Stimulated activated CD8-positive, alpha-beta memory T cell treated with anti-CD3 and anti-CD28 coated beads, Interleukin-4, amount 100 ng/mL, for 1 hour (primary cell): ENCODE measurements at regions not wholly inside any gene's neighbourhood (a gene's known extent, or its start where the extent isn't known, plus 50 kb on each side); places are given as distances from the start of the nearest gene placed in this dataset.
"Not testable (repeated sequence)": the region's sequence is repeated elsewhere in the genome, so short reads cannot be mapped to it uniquely, and the experiment has no call there.

ENCODE experiments used
- DNase-seq, 2 donors: peaks; one replicate each; pipeline ENCODE4 v3.0.0-alpha.2; 2020; ENCODE audit warnings: low read depth in 2 of 2, low spot score in 1 of 2

GRCh38 chr6:135647521-135647920 lies 150.0 kb upstream of the AHI1 start:
- no peak for DNase-seq

GRCh38 chr6:135651964-135652755 lies 154.6 kb upstream of the AHI1 start:
- DNase-seq: no peak

GRCh38 chr6:135655055-135655454 lies 157.5 kb upstream of the AHI1 start:
- no peak for DNase-seq

GRCh38 chr6:135657207-135657606 lies 159.7 kb upstream of the AHI1 start:
- no peak for DNase-seq

- DNase-seq: no peak
Observed at GRCh38 chr6:135658481-135658880, 160.9 kb upstream of the AHI1 start.

- no peak for DNase-seq
Observed at GRCh38 chr6:135658916-135659315, 161.4 kb upstream of the AHI1 start.

GRCh38 chr6:135664527-135664926 lies 167.0 kb upstream of the AHI1 start:
- no peak for DNase-seq

- DNase-seq: no peak
Observed at GRCh38 chr6:135665935-135666334, 168.4 kb upstream of the AHI1 start.

GRCh38 chr6:135667691-135668455 lies 170.3 kb upstream of the AHI1 start:
- no peak for DNase-seq

- no peak for DNase-seq
Observed at GRCh38 chr6:135672256-135672655, 174.7 kb upstream of the AHI1 start.

- no peak for DNase-seq
Observed at GRCh38 chr6:135673501-135674309, 176.2 kb upstream of the AHI1 start.

GRCh38 chr6:135675026-135675425 lies 176.5 kb upstream of the PDE7B start:
- DNase-seq: no peak

- no peak for DNase-seq
Observed at GRCh38 chr6:135675862-135676261, 175.6 kb upstream of the PDE7B start.

GRCh38 chr6:135680964-135681913 lies 170.3 kb upstream of the PDE7B start:
- no peak for DNase-seq

GRCh38 chr6:135686784-135687301 lies 164.7 kb upstream of the PDE7B start:
- no peak for DNase-seq

GRCh38 chr6:135688476-135688875 lies 163.0 kb upstream of the PDE7B start:
- not testable (repeated sequence) for DNase-seq

GRCh38 chr6:135692426-135692825 lies 159.1 kb upstream of the PDE7B start:
- no peak for DNase-seq

- DNase-seq: no peak
Observed at GRCh38 chr6:135693811-135694370, 157.6 kb upstream of the PDE7B start.

GRCh38 chr6:135699705-135700104 lies 151.8 kb upstream of the PDE7B start:
- DNase-seq: no peak

GRCh38 chr6:135701426-135701825 lies 150.1 kb upstream of the PDE7B start:
- no peak for DNase-seq
